OCI-LY1 (cell line): ENCODE measurements at regions not wholly inside any gene's neighbourhood (a gene's known extent, or its start where the extent isn't known, plus 50 kb on each side); places are given as distances from the start of the nearest gene placed in this dataset.

Experiments used
- H2AFZ ChIP-seq: fragments of 200-600 bp; sonication (generic), shearing (Covaris generic); 2 replicates; pipeline ENCODE4 v1.6.0; 2014; ENCODE audit warnings: antibody characterized with exemption, mild to moderate bottlenecking, low read length
- H3F3A ChIP-seq: fragments of 200-600 bp; sonication (generic), shearing (Covaris generic); 2 replicates; pipeline ENCODE4 v1.6.0; 2014; ENCODE audit warnings: mild to moderate bottlenecking, antibody characterized with exemption, low read length, moderate library complexity; ENCODE audit not compliant: insufficient read depth
- H3K27ac ChIP-seq: fragments of 200-600 bp; sonication (generic); 2 replicates; pipeline ENCODE4 v1.5.1; 2014; ENCODE audit warnings: low read length, mixed run types, mild to moderate bottlenecking, low read depth; ENCODE audit not compliant: poor library complexity, severe bottlenecking
- H3K27me3 ChIP-seq: fragments of 200-600 bp; sonication (generic); 2 replicates; pipeline ENCODE4 v1.6.0; 2014; ENCODE audit warnings: antibody characterized with exemption, mild to moderate bottlenecking, low read length, moderate library complexity; ENCODE audit not compliant: insufficient read depth
- H3K36me3 ChIP-seq: fragments of 200-600 bp; sonication (generic); 2 replicates; pipeline ENCODE4 v1.6.1; 2014; ENCODE audit warnings: mild to moderate bottlenecking, antibody characterized with exemption, low read length, moderate library complexity, mixed read lengths; ENCODE audit not compliant: insufficient read depth
- H3K4me1 ChIP-seq: fragments of 200-600 bp; sonication (generic); 2 replicates; pipeline ENCODE4 v1.5.1; 2014; ENCODE audit warnings: mild to moderate bottlenecking, low read length, moderate library complexity; ENCODE audit not compliant: insufficient read depth, severe bottlenecking
- H3K4me2 ChIP-seq: fragments of 200-600 bp; sonication (generic), shearing (Covaris generic); 2 replicates; pipeline ENCODE4 v1.6.1; 2014; ENCODE audit warnings: low read length
- H3K4me3 ChIP-seq: fragments of 200-600 bp; sonication (generic); 2 replicates; pipeline ENCODE4 v1.5.1; 2014; ENCODE audit warnings: low read length, low read depth, mild to moderate bottlenecking, mixed read lengths; ENCODE audit not compliant: poor library complexity, severe bottlenecking
- H3K79me2 ChIP-seq: fragments of 200-600 bp; shearing (Covaris generic); 2 replicates; pipeline ENCODE4 v1.6.1; 2016; ENCODE audit warnings: mixed run types, low read length, mixed read lengths; ENCODE audit not compliant: insufficient read depth
- H3K9ac ChIP-seq: fragments of 200-600 bp; sonication (generic), shearing (Covaris generic); 2 replicates; pipeline ENCODE4 v1.6.1; 2014; ENCODE audit warnings: mild to moderate bottlenecking, low read length, mixed read lengths
- H3K9me2 ChIP-seq: fragments of 200-600 bp; sonication (generic), shearing (Covaris generic); 2 replicates; pipeline ENCODE4 v1.6.1; 2014; ENCODE audit warnings: low read depth, mild to moderate bottlenecking, low read length, mixed read lengths
- H3K9me3 ChIP-seq: fragments of 200-600 bp; shearing (Covaris generic); 2 replicates; pipeline ENCODE4 v1.6.1; 2014; ENCODE audit warnings: low read length, mixed read lengths
- H4K20me1 ChIP-seq: fragments of 200-600 bp; sonication (generic), shearing (Covaris generic); 2 replicates; pipeline ENCODE4 v1.6.0; 2016; ENCODE audit warnings: mild to moderate bottlenecking, low read length; ENCODE audit not compliant: insufficient read depth
- CTCF ChIP-seq: fragments of 200-600 bp; sonication (generic), shearing (Covaris generic); IDR thresholded peaks from 2 replicates; pipeline ENCODE4 v1.5.1; 2017; ENCODE audit warnings: mild to moderate bottlenecking, antibody characterized with exemption, low read length, moderate library complexity, mixed read lengths
- EZH2 ChIP-seq: fragments of 200-600 bp; sonication (generic), shearing (Covaris generic); IDR thresholded peaks from 2 replicates; pipeline ENCODE4 v1.8.0; 2017; ENCODE audit warnings: borderline replicate concordance, mixed run types, mild to moderate bottlenecking, antibody characterized with exemption, low read length, moderate library complexity, mixed read lengths

- Histone ChIP-seq H3K27ac (no peak overlapping the region), H3K9ac (no peak overlapping the region), H3K9me3 (no peaks in the 10 kb centered on the region), H3K27me3 (no peaks in the 10 kb centered on the region), H4K20me1 (no peaks in the 10 kb centered on the region), H3K79me2 (no peaks in the 10 kb centered on the region), H3F3A (0 out of 2 replicates have a peak, but pooled peaks cover 4% of the 10 kb centered on the region), H3K4me1 (no peaks in the 10 kb centered on the region), H3K4me3 (no peak overlapping the region), H3K4me2 (no peak overlapping the region), H2AFZ (peak overlapping the region; percentile 98), H3K9me2 (no peaks in the 10 kb centered on the region), H3K36me3 (no peaks in the 10 kb centered on the region)
- no peak for TF ChIP-seq CTCF
- no peak for TF ChIP-seq EZH2
These were observed 1003.2 kb upstream of the PCDH20 start for GRCh38 chr13:62418872-62419271.

DNA sequence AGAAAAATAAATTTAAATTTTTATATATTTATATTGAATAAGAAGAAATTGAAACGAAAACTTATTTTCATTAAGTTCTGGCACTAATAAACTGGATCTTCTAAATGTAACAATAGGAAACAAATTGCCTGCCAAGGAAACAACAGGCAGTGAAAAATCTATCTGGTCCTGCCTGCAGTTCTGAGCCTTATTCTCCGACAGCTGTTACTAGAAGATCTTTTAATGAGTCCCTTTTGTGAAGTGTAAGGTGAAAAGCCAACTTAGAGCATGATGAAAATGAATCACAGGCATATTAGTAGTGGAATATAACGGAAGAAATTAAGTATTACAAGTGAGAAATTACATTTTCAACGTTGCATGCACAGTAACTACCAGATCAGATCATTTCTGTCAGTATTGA, 1002.7 kb upstream of the PCDH20 start:
- H3F3A ChIP-seq: 0 out of 2 replicates have a peak, but pooled peaks cover 4% of the 10 kb centered on the region
- H3K36me3 ChIP-seq: no peaks in the 10 kb centered on the region
- H3K9me2 ChIP-seq: no peaks in the 10 kb centered on the region
- no peaks in the 10 kb centered on the region for H3K27me3 ChIP-seq
- H3K4me1 ChIP-seq: no peaks in the 10 kb centered on the region
- no peak overlapping the region for H2AFZ ChIP-seq
- TF ChIP-seq CTCF (no peak), EZH2 (no peak)
- H3K79me2 ChIP-seq: no peaks in the 10 kb centered on the region
- no peak overlapping the region for H3K4me3 ChIP-seq
- H3K4me2 ChIP-seq: no peak overlapping the region
- no peaks in the 10 kb centered on the region for H3K9me3 ChIP-seq
- H3K27ac ChIP-seq: no peak overlapping the region
- H4K20me1 ChIP-seq: no peaks in the 10 kb centered on the region
- no peak overlapping the region for H3K9ac ChIP-seq

DNA sequence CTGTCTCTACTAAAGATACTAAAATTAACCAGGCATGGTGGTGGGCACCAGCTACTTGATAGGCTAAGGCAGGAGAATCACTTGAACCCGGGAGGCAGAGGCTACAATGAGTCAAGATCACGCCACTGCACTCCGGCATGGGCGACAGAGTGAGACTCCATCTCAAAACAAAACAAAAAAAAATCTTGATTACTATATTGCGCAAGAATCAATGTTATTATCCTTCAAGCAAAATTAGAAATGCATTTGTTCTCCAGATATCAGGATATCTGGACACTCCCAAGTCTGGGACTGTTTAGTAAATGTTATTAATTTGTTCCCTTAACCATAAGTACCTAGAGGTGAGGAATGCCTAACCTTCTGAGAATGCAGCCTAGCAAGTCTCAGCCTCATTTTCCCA, 992.2 kb upstream of the PCDH20 start:
- H3K27ac ChIP-seq: no peak overlapping the region
- H3K4me2 ChIP-seq: no peak overlapping the region
- H2AFZ ChIP-seq: no peak overlapping the region
- no peaks in the 10 kb centered on the region for H4K20me1 ChIP-seq
- H3K9me2 ChIP-seq: no peaks in the 10 kb centered on the region
- no peak overlapping the region for H3K4me3 ChIP-seq
- H3K9me3 ChIP-seq: no peaks in the 10 kb centered on the region
- H3K9ac ChIP-seq: no peak overlapping the region
- H3K79me2 ChIP-seq: no peaks in the 10 kb centered on the region
- no peaks in the 10 kb centered on the region for H3K4me1 ChIP-seq
- H3F3A ChIP-seq: no peaks in the 10 kb centered on the region
- H3K36me3 ChIP-seq: no peaks in the 10 kb centered on the region
- H3K27me3 ChIP-seq: no peaks in the 10 kb centered on the region
- TF ChIP-seq CTCF (no peak), EZH2 (no peak)
